ENCODE measurements at regions not wholly inside any gene's neighbourhood (a gene's known extent, or its start where the extent isn't known, plus 50 kb on each side); places are given as distances from the start of the nearest gene placed in this dataset.

- TF ChIP-seq CTCF (IDR thresholded peaks at IDR 0.05), result no peak
- TF ChIP-seq CHD2 (IDR thresholded peaks at IDR 0.05; ENCODE audit: low read length, partially characterized antibody), result no peak
- TF ChIP-seq RAD21 (IDR thresholded peaks at IDR 0.05; ENCODE audit: low read length), result no peak
- TF ChIP-seq TAF1 (IDR thresholded peaks at IDR 0.05; ENCODE audit: borderline replicate concordance, low read depth, low read length), result no peak
- no peak for TF ChIP-seq RFX5 (IDR thresholded peaks at IDR 0.05; ENCODE audit: low read length)
- no peak for TF ChIP-seq EZH2phosphoT487 (IDR thresholded peaks at IDR 0.05; ENCODE audit: borderline replicate concordance, low read depth)
- TF ChIP-seq RXRA (IDR thresholded peaks at IDR 0.05; ENCODE audit: borderline replicate concordance, low read depth), result no peak
- no peak for TF ChIP-seq GABPA (IDR thresholded peaks at IDR 0.05; ENCODE audit: low read depth)
- no peak for TF ChIP-seq EP300 (IDR thresholded peaks at IDR 0.05; ENCODE audit: borderline replicate concordance in 1 of 2, low read depth in 1 of 2, low read length in 1 of 2)
- TF ChIP-seq, protein P1, sequence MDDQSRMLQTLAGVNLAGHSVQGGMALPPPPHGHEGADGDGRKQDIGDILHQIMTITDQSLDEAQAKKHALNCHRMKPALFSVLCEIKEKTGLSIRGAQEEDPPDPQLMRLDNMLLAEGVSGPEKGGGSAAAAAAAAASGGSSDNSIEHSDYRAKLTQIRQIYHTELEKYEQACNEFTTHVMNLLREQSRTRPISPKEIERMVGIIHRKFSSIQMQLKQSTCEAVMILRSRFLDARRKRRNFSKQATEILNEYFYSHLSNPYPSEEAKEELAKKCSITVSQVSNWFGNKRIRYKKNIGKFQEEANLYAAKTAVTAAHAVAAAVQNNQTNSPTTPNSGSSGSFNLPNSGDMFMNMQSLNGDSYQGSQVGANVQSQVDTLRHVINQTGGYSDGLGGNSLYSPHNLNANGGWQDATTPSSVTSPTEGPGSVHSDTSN (IDR thresholded peaks at IDR 0.05), result no peak
- TF ChIP-seq REST (IDR thresholded peaks at IDR 0.05; ENCODE audit: low read depth, low read length), result no peak
- no peak for TF ChIP-seq USF2 (IDR thresholded peaks at IDR 0.05; ENCODE audit: borderline replicate concordance, low read depth, low read length)
- no peak for TF ChIP-seq USF1 (IDR thresholded peaks at IDR 0.05; ENCODE audit: borderline replicate concordance, low read depth)
Observed at GRCh38 chr6:783966-784735, 91.2 kb upstream of the EXOC2 start.

Measured in SK-N-SH (cell line).